ENCODE measurements at regions not wholly inside any gene's neighbourhood (a gene's known extent, or its start where the extent isn't known, plus 50 kb on each side); places are given as distances from the start of the nearest gene placed in this dataset.

DNA sequence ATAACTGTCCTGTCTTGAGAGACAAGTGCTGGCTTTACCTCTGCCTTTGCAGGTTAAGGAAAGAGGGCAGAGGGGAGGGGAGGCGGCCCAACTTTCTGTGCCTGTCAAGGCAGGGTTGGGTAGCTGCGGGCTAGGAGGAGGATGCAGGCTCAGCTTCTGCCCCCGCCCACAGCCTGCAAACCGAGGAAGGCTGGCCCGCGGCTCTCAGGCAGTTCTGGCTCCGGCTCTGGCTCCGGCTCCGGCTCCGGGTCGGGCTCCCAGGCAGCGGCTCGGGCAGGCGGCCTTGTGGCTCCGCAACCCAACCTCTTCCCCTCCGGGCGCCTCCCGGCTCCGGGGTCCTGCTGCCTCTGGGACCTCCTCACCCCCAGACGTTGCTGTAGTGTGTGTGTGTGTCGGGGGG is 92.9 kb downstream of the TMEM30B start:
- Mint-ChIP-seq H3K4me3 (peak overlapping the region; percentile 13 to 22), H3K27me3 (ENCODE audit: low read depth) (peaks cover 81% of the 10 kb centered on the region), H3K4me1 (ENCODE audit: low read depth) (peaks cover 26% of the 10 kb centered on the region), H3K9me3 (no peaks in the 10 kb centered on the region), H3K36me3 (ENCODE audit: insufficient read depth in 2 of 2) (no peaks in the 10 kb centered on the region), H3K27ac (no peak overlapping the region)
- no peak for DNase-seq
- peak in 1 of 2 donors; percentile 30 for ATAC-seq (replicated peaks in 1 of 2)

GRCh38 chr14:61187196-61187905 is 93.8 kb downstream of the TMEM30B start:
- DNase-seq = no peak
- ATAC-seq (replicated peaks in 1 of 2) = no peak
- no peaks in the 10 kb centered on the region for H3K9me3 Mint-ChIP-seq
- no peak overlapping the region for H3K4me3 Mint-ChIP-seq
- no peak overlapping the region for H3K27ac Mint-ChIP-seq
- H3K4me1 Mint-ChIP-seq (ENCODE audit: low read depth) = peaks cover 35% of the 10 kb centered on the region
- peaks cover 78% of the 10 kb centered on the region for H3K27me3 Mint-ChIP-seq (ENCODE audit: low read depth)
- no peaks in the 10 kb centered on the region for H3K36me3 Mint-ChIP-seq (ENCODE audit: insufficient read depth in 2 of 2)

DNA sequence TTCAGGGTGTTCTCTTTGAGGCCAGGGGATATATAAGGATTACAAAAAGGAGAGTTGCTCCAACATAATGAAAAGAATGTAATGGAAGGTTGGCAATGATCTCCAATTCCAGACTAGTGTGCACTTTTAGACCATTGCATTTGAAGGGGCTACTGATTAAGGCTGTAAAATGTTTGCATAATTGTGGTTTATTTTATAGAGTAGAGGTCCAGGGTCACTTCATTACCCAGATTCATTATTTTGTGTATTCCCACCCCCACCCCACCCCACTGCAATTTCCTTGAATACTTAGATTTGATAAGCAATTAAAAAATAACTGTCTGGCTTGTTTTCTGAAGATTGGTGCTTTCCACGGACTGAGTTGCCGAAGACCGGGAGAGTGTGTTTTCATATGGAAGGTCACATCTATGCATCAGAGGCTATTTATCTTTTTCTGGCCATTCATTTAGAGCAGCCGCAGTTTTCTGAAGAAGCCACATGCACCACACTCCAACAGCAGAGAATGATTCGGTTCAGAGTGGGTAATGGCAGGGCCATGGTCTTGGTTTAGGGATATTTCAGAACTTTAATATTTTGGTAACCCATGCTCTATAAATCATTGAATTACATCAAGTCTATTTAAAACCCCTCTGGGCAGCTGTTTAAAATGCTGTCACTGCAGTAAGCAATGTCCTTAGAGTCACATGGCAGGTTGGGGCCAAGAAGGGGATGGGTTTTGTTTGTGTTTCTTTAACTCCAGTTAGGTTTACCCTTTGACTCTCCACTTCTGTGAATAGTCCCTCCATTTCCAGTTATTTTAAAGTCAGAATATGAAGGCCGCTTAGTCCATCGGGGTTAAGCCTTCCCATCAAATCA is 94.6 kb downstream of the TMEM30B start:
- Mint-ChIP-seq H3K36me3 (ENCODE audit: insufficient read depth in 2 of 2) (no peaks in the 10 kb centered on the region), H3K4me3 (no peak overlapping the region), H3K27ac (no peak overlapping the region), H3K9me3 (no peaks in the 10 kb centered on the region), H3K4me1 (ENCODE audit: low read depth) (peaks cover 35% of the 10 kb centered on the region), H3K27me3 (ENCODE audit: low read depth) (peaks cover 70% of the 10 kb centered on the region)
- ATAC-seq (replicated peaks in 1 of 2) (no peak), DNase-seq (no peak)

DNA sequence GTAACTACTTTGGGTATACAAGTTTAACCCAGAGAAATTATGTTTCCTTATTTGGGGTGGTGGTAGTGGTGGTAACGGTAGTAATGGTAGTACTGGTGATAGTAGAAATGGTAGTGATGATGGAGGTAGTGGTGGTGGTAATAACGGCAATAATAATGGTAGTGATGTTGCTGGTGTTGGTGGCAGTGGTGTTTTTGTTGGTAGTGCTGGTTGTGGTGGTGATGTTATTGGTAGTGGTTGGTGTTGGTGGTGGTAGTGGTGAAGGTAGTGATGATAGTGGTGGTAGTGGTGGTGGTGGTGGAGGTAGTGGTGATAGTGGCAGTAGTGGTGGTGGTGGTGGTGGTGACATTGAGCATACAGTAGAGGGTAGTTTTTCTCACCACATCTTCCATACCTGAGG is 95.6 kb downstream of the TMEM30B start:
- ATAC-seq (replicated peaks in 1 of 2) = no peak
- H3K27me3 Mint-ChIP-seq (ENCODE audit: low read depth) = peaks cover 62% of the 10 kb centered on the region

GRCh38 chr14:61184112-61184511 is 97.0 kb downstream of the TMEM30B start:
- Mint-ChIP-seq H3K4me1 (ENCODE audit: low read depth) (peaks cover 34% of the 10 kb centered on the region), H3K9me3 (no peaks in the 10 kb centered on the region), H3K36me3 (ENCODE audit: insufficient read depth in 2 of 2) (no peaks in the 10 kb centered on the region), H3K4me3 (peak overlapping the region in 1 of 2 donors; percentile 11), H3K27ac (no peak overlapping the region), H3K27me3 (ENCODE audit: low read depth) (peaks cover 47% of the 10 kb centered on the region)
- ATAC-seq (replicated peaks in 1 of 2) (peak; percentile 26 to 49), DNase-seq (no peak)

More for the DNA sequence above, 95.6 kb downstream of the TMEM30B start:
- DNase-seq = no peak
- no peak overlapping the region for H3K4me3 Mint-ChIP-seq
- no peak overlapping the region for H3K27ac Mint-ChIP-seq
- H3K9me3 Mint-ChIP-seq = no peaks in the 10 kb centered on the region
- H3K4me1 Mint-ChIP-seq (ENCODE audit: low read depth) = peaks cover 35% of the 10 kb centered on the region
- no peaks in the 10 kb centered on the region for H3K36me3 Mint-ChIP-seq (ENCODE audit: insufficient read depth in 2 of 2)

DNA sequence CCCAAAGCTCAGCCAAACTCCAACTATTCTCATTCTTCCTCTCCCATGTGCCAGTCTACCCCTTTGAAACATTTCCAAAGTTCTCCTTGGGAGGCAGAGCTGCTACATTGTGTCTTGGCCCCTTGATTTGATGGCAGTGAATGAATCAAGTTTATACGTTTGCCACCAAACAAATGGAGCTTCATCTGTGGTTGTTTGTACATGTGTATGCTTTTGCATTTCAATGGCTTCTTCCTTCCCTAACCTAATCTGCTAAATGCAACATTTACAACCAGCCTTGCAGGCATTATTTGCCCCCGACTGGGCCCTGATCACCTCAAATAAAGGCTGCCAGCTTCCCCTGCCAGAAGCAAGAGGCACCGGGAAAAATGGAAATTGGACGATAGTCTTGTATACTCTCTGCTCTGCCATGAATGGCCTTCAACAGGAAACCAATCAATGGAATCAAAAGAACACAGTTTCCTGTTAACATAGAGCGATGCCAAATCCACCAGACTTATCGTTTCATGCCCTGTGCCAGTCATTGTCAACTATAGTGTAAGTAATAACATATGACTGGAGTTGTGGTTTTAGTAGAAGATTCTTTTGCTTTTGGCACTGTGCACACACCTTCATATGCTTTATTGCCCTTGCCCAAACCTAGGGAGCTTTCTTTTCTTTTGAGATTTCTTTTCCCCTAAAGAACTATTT is 97.8 kb downstream of the TMEM30B start:
- DNase-seq = no peak
- peak; percentile 67 for ATAC-seq (replicated peaks in 1 of 2)
- Mint-ChIP-seq H3K36me3 (ENCODE audit: insufficient read depth in 2 of 2) (no peaks in the 10 kb centered on the region), H3K4me3 (peak overlapping the region; percentile 19 to 33), H3K9me3 (peaks cover 0 to 3% of the 10 kb centered on the region in 2 donors), H3K27me3 (ENCODE audit: low read depth) (peaks cover 44% of the 10 kb centered on the region), H3K4me1 (ENCODE audit: low read depth) (peaks cover 40% of the 10 kb centered on the region), H3K27ac (no peak overlapping the region)

DNA sequence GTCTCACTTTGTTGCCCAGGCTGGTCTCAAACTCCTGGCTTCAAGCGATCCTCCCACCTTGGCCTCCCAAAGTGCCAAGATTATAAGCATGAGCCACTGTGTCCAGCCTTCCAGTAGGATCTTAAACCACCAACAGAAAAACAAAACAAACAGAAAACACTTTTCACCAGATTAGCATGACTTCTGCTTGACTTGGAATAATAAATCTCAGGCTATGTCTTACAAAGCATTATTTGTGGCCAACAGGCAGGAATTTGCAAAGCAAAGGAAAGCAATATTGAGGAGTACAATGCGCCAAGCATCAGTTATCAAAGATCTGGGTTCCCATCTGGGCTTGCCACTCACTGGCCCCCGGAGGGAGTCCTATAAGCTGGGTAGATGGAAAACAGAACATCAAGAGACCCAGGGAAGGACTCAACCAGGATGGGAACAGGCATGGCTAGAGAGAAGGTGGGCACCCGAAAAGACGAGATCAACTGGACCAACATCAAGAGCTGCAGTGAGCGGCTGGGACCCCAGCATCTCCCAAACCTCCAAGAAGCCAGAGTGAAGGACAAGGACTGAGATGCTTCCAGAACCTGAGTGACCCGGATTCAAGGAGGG is 101.2 kb downstream of the TMEM30B start:
- H3K27ac Mint-ChIP-seq = no peak overlapping the region
- peaks cover 15% of the 10 kb centered on the region for H3K27me3 Mint-ChIP-seq (ENCODE audit: low read depth)
- peaks cover 74% of the 10 kb centered on the region for H3K4me1 Mint-ChIP-seq (ENCODE audit: low read depth)
- ATAC-seq (replicated peaks in 1 of 2) = no peak
- no peak overlapping the region for H3K4me3 Mint-ChIP-seq
- no peak for DNase-seq
- peaks cover 0 to under 1% of the 10 kb centered on the region in 2 donors for H3K36me3 Mint-ChIP-seq (ENCODE audit: insufficient read depth in 2 of 2)
- peaks cover 0 to 3% of the 10 kb centered on the region in 2 donors for H3K9me3 Mint-ChIP-seq

- H3K27ac Mint-ChIP-seq = no peak overlapping the region
- peak overlapping the region in 1 of 2 donors; percentile 78 for H3K4me3 Mint-ChIP-seq
- ATAC-seq (replicated peaks in 1 of 2) (no peak), DNase-seq (no peak)
- peaks cover 7% of the 10 kb centered on the region for H3K27me3 Mint-ChIP-seq (ENCODE audit: low read depth)
- H3K36me3 Mint-ChIP-seq (ENCODE audit: insufficient read depth in 2 of 2) = peaks cover 0 to 5% of the 10 kb centered on the region in 2 donors
- peaks cover 76% of the 10 kb centered on the region for H3K4me1 Mint-ChIP-seq (ENCODE audit: low read depth)
- peaks cover 0 to 3% of the 10 kb centered on the region in 2 donors for H3K9me3 Mint-ChIP-seq
Measured at GRCh38 chr14:61179061-61179690, 102.0 kb downstream of the TMEM30B start.

DNA sequence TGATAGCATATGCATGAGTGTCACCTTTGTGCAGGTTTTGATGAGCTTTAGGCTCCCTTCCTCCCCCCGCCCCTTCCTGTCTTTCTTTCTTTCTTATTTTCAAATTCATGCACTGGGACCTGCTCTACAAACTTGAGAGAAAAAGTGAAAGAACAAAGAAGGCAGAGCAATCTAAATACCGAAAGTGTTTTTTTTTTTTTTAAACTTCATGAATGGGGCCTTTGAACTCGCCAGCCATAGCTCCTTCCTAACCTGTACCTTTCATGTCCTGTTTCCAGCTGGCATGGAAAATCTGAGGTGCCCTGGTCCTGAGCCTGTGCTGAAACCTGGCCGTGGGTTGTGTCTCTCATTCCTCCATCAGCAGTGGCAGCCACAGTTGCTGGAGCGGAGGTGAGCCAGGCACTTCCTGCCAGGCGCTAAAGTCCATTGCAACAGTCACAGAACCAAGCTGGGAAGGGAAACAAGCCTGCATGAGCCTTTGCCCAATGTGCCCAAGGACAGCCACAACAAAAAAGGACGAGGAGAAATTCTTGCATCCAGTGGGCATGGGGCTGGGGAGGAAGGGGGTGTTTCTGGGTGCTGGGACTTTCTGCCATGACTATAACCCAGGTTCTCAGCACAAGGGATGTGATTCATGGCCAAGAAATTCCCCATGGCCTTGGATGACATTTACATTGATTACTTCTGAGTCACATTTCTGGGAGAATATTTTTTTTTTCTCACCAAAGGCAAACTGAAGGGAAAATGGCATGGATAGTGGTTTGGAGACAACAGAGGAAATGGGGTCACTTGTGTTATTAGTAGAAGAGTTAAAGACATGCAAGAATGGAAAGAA is 102.7 kb downstream of the TMEM30B start:
- Mint-ChIP-seq H3K27me3 (ENCODE audit: low read depth) (peaks cover 4% of the 10 kb centered on the region), H3K36me3 (ENCODE audit: insufficient read depth in 2 of 2) (peaks cover 3 to 5% of the 10 kb centered on the region in 2 donors), H3K9me3 (peaks cover 0 to 3% of the 10 kb centered on the region in 2 donors), H3K27ac (peak overlapping the region; percentile 90), H3K4me1 (ENCODE audit: low read depth) (peaks cover 71% of the 10 kb centered on the region), H3K4me3 (peak overlapping the region; percentile 66 to 78)
- DNase-seq (peak; percentile 50 to 60), ATAC-seq (replicated peaks in 1 of 2) (peak; percentile 73 to 79)

DNA sequence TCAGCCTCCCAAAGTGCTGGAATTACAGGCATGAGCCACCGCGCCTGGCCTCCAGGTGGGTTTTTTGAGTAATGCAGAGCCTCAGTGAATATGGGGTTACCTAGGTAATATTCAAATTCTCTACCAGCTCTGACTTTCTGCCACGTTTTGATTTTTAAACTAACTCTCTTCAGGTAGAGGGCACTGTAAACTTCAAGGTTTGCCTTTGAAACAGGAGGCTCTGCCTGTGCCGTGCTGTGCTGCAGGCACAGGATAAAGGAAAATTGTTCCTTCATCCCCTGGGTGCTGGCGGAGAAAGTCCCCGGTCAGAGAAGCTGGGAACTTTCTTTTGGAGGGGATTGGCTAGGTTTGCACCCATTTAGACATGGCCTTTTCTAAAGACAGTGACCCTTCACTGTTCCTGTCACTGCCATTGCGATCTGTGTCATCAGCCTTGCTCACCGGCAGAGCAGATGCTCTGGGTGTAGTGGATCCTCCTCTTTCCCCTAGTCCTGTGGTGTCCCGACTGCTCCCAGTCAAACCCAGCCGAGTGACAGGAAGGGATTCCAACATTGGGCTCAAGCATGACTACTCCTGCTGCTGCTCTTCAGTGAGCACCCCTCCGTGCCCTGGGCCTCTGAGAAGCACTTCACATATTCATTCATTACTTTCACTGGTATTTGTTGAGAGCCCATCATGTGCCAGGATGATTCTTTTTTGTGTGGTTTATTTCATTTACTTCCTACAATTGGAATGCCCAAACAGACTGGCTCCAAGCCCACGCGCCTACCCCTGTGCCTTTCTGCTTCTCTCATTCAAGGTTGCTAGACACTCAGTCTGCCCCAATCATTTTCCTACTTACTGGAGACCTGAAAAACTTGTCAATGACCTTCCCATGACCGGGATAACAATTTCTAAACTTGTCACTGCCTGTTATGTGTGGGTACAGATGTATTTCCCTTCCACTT is 103.6 kb downstream of the TMEM30B start:
- peaks cover 3 to 4% of the 10 kb centered on the region in 2 donors for H3K9me3 Mint-ChIP-seq
- H3K27me3 Mint-ChIP-seq (ENCODE audit: low read depth) = no peaks in the 10 kb centered on the region
- peaks cover 63% of the 10 kb centered on the region for H3K4me1 Mint-ChIP-seq (ENCODE audit: low read depth)
- peak overlapping the region; percentile 90 for H3K27ac Mint-ChIP-seq
- H3K4me3 Mint-ChIP-seq = peak overlapping the region; percentile 66 to 78
- H3K36me3 Mint-ChIP-seq (ENCODE audit: insufficient read depth in 2 of 2) = peaks cover 6 to 9% of the 10 kb centered on the region in 2 donors
- ATAC-seq (replicated peaks in 1 of 2) (peak; percentile 49 to 50), DNase-seq (peak; percentile 23 to 35)

DNA sequence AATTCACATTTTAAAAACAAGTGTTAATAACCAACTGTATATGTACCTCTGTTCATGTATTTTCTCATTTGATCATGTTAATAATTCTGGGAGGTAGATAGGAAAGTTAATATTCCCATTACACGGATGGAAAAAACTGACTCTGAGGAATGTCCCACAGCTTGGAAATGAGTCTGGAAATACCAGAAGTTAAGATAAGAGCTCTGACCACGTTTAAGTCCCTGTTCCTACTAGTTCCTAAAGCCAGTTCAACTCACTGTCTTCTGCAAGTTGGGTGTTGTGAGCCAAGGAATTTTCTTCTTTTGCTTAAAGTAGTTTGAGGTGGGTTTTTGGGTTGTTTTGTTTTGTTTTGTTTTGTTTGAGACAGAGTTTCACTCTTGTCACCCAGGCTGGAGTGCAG is 104.5 kb downstream of the TMEM30B start:
- Mint-ChIP-seq H3K9me3 (peaks cover 3 to 4% of the 10 kb centered on the region in 2 donors), H3K27ac (peak overlapping the region; percentile 61), H3K4me3 (peak overlapping the region; percentile 26 to 66), H3K36me3 (ENCODE audit: insufficient read depth in 2 of 2) (peaks cover 6 to 10% of the 10 kb centered on the region in 2 donors), H3K27me3 (ENCODE audit: low read depth) (no peaks in the 10 kb centered on the region), H3K4me1 (ENCODE audit: low read depth) (peaks cover 60% of the 10 kb centered on the region)
- DNase-seq (no peak), ATAC-seq (replicated peaks in 1 of 2) (no peak)

All from activated T-cell treated with anti-CD3 and anti-CD28 coated beads, Interleukin-2, amount 50 U/mL, for 72 hours (primary cell).